Loucy (cell line): ENCODE measurements at regions not wholly inside any gene's neighbourhood (a gene's known extent, or its start where the extent isn't known, plus 50 kb on each side); places are given as distances from the start of the nearest gene placed in this dataset.

Experiments
- H2AFZ ChIP-seq: fragments of 200-600 bp; sonication (generic); 2 replicates; pipeline ENCODE4 v1.6.0; 2016; ENCODE audit warnings: antibody characterized with exemption, mild to moderate bottlenecking, low read length, moderate library complexity
- H3F3A ChIP-seq: fragments of 200-600 bp; 2 replicates; pipeline ENCODE4 v1.6.0; 2016; ENCODE audit warnings: antibody characterized with exemption, low read depth, mild to moderate bottlenecking
- H3K27me3 ChIP-seq: fragments of 200-600 bp; sonication (generic); 2 replicates; pipeline ENCODE4 v1.6.1; 2014; ENCODE audit warnings: low read length, mild to moderate bottlenecking; ENCODE audit not compliant: insufficient read depth, poor library complexity, severe bottlenecking
- H3K36me3 ChIP-seq: fragments of 200-600 bp; sonication (generic); 2 replicates; pipeline ENCODE4 v1.6.1; 2016; ENCODE audit warnings: low read length; ENCODE audit not compliant: insufficient read depth
- H3K4me1 ChIP-seq: fragments of 200-600 bp; sonication (generic); 2 replicates; pipeline ENCODE4 v1.5.1; 2014; ENCODE audit warnings: low read length, mild to moderate bottlenecking; ENCODE audit not compliant: insufficient read depth, poor library complexity, severe bottlenecking
- H3K4me2 ChIP-seq: fragments of 200-600 bp; sonication (generic); 2 replicates; pipeline ENCODE4 v1.6.0; 2014; ENCODE audit warnings: antibody characterized with exemption, low read length, low read depth, mild to moderate bottlenecking; ENCODE audit not compliant: poor library complexity, severe bottlenecking
- H3K4me3 ChIP-seq: fragments of 200-600 bp; sonication (generic); 2 replicates; pipeline ENCODE4 v1.5.1; 2014; ENCODE audit warnings: low read length, mild to moderate bottlenecking, mixed read lengths; ENCODE audit not compliant: poor library complexity, severe bottlenecking
- H3K79me2 ChIP-seq: fragments of 200-600 bp; sonication (generic); 2 replicates; pipeline ENCODE4 v1.6.1; 2014; ENCODE audit warnings: low read length; ENCODE audit not compliant: insufficient read depth
- H3K9ac ChIP-seq: fragments of 200-600 bp; sonication (generic); 2 replicates; pipeline ENCODE4 v1.6.0; 2014; ENCODE audit warnings: mild to moderate bottlenecking, low read depth, low read length, moderate library complexity; ENCODE audit not compliant: poor library complexity, severe bottlenecking
- H3K9me2 ChIP-seq: fragments of 200-600 bp; sonication (generic); replicated peaks from 2 replicates; pipeline ENCODE4 v1.6.1; 2016; ENCODE audit warnings: low read depth, low read length, mixed read lengths
- H3K9me3 ChIP-seq: fragments of 200-600 bp; sonication (generic); 2 replicates; pipeline ENCODE4 v1.6.1; 2014; ENCODE audit warnings: mild to moderate bottlenecking, antibody characterized with exemption, low read length, low read depth; ENCODE audit not compliant: insufficient read depth
- H4K20me1 ChIP-seq: fragments of 200-600 bp; sonication (generic); 2 replicates; pipeline ENCODE4 v1.6.0; 2014; ENCODE audit warnings: antibody characterized with exemption, low read length, mild to moderate bottlenecking; ENCODE audit not compliant: insufficient read depth, poor library complexity, severe bottlenecking
- CTCF ChIP-seq: fragments of 200-600 bp; sonication (generic); conservative IDR thresholded peaks from 2 replicates; pipeline ENCODE4 v1.5.1; 2014; ENCODE audit warnings: mild to moderate bottlenecking, antibody characterized with exemption, low read length
- EZH2phosphoT487 ChIP-seq: fragments of 200-600 bp; IDR thresholded peaks from 2 replicates; pipeline ENCODE4 v1.6.1; 2018; ENCODE audit warnings: antibody characterized with exemption, mild to moderate bottlenecking, moderate library complexity, borderline replicate concordance

GRCh38 chr10:4595719-4596319 is 230.2 kb upstream of the AKR1E2 start:
- Histone ChIP-seq H3K36me3 (no peaks in the 10 kb centered on the region), H2AFZ (no peak overlapping the region), H3K9ac (no peak overlapping the region), H3F3A (no peaks in the 10 kb centered on the region), H3K4me1 (no peaks in the 10 kb centered on the region), H3K4me3 (no peak overlapping the region), H3K4me2 (no peak overlapping the region), H3K27me3 (no peaks in the 10 kb centered on the region), H3K79me2 (no peaks in the 10 kb centered on the region), H3K9me3 (no peaks in the 10 kb centered on the region), H3K9me2 (no peaks in the 10 kb centered on the region), H4K20me1 (no peaks in the 10 kb centered on the region)
- TF ChIP-seq EZH2phosphoT487 = no peak
- TF ChIP-seq CTCF = no peak

GRCh38 chr10:4590807-4591206 is 235.2 kb upstream of the AKR1E2 start:
- Histone ChIP-seq H4K20me1 (no peaks in the 10 kb centered on the region), H3K4me1 (no peaks in the 10 kb centered on the region), H3K9ac (no peak overlapping the region), H3F3A (no peaks in the 10 kb centered on the region), H3K79me2 (no peaks in the 10 kb centered on the region), H2AFZ (no peak overlapping the region), H3K36me3 (no peaks in the 10 kb centered on the region), H3K27me3 (no peaks in the 10 kb centered on the region), H3K9me3 (no peaks in the 10 kb centered on the region), H3K4me2 (no peak overlapping the region), H3K9me2 (no peaks in the 10 kb centered on the region), H3K4me3 (no peak overlapping the region)
- no peak for TF ChIP-seq EZH2phosphoT487
- TF ChIP-seq CTCF = no peak

- H3K79me2 ChIP-seq = no peaks in the 10 kb centered on the region
- H3K9me2 ChIP-seq = no peaks in the 10 kb centered on the region
- no peak overlapping the region for H3K4me2 ChIP-seq
- TF ChIP-seq EZH2phosphoT487 (no peak), CTCF (no peak)
- no peak overlapping the region for H3K9ac ChIP-seq
- H3K4me3 ChIP-seq = no peak overlapping the region
- H3K36me3 ChIP-seq = no peaks in the 10 kb centered on the region
- H4K20me1 ChIP-seq = no peaks in the 10 kb centered on the region
- H2AFZ ChIP-seq = no peak overlapping the region
- no peaks in the 10 kb centered on the region for H3K27me3 ChIP-seq
- no peaks in the 10 kb centered on the region for H3F3A ChIP-seq
- no peaks in the 10 kb centered on the region for H3K9me3 ChIP-seq
- H3K4me1 ChIP-seq = no peaks in the 10 kb centered on the region
Measured at GRCh38 chr10:4588824-4589223, 237.2 kb upstream of the AKR1E2 start.
